KOPT-K1 (cell line): ENCODE measurements at regions not wholly inside any gene's neighbourhood (a gene's known extent, or its start where the extent isn't known, plus 50 kb on each side); places are given as distances from the start of the nearest gene placed in this dataset.

Experiments used
- H3K27ac ChIP-seq: fragments of 200-600 bp; sonication (generic); 2 replicates; pipeline ENCODE4 v1.5.1; 2016; ENCODE audit warnings: antibody characterized with exemption, mild to moderate bottlenecking, low read depth, low read length; ENCODE audit not compliant: poor library complexity, severe bottlenecking
- H3K36me3 ChIP-seq: fragments of 200-600 bp; sonication (generic); 2 replicates; pipeline ENCODE4 v1.5.1; 2017; ENCODE audit warnings: antibody characterized with exemption, mild to moderate bottlenecking, low read length, moderate library complexity; ENCODE audit not compliant: insufficient read depth
- H3K9me3 ChIP-seq: fragments of 200-600 bp; sonication (generic); 2 replicates; pipeline ENCODE4 v1.5.1; 2017; ENCODE audit warnings: antibody characterized with exemption, low read length, mild to moderate bottlenecking; ENCODE audit not compliant: insufficient read depth, poor library complexity, severe bottlenecking

DNA sequence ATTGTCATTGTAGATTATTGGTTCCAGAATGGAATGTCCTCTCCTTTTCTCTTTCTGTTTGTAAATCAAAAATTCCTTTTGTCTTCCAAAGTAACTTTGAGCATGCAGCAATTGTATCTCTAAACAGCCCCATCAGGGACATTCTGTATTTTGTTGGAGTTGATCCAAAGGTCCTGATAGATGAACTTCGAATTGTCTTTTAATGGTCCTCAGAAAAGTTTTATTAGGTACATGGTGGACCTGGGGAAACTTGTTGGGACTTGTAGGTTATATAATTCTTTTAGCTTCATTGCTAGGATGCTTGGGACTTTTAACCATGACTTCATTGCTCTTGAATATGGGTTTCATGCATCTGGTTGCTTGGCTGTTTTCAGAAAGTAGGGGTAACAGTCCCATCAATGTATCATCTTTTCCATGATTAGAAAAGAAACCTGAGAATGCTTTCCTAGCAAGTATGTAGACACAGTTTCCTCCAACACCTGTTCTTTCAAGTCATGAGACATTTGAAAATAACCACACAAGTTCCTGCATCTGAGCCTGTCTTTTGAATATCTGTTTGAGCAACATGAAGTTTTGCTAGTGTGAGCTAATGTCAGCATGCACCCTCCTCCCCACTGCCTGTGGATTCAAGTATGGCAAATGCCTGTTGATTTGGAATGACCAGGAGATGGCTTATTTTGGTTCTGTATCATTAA, 413.1 kb downstream of the KCNRG start:
- no peaks in the 10 kb centered on the region for H3K36me3 ChIP-seq
- H3K27ac ChIP-seq = peak overlapping the region; percentile 47

DNA sequence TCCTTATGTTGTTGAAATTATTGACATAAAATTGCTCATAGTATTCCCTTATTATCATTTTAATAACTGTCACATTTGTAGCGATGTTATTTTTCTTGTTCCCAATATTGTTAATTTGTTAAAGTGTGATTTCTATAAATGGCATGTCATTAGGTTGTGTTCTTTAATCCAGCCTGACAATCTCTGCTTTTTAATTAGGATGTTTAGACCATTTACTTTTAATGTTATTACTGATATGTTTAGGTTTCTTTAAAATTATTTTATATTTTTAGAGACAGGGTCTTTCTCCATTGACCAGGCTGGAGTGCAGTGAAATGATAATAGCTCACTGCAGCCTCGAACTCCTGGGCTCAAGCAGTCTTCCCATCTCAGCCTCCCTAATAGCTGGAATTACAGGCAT, 408.5 kb downstream of the DLEU7 start:
- Histone ChIP-seq H3K9me3 (peaks cover 7% of the 10 kb centered on the region), H3K27ac (no peak overlapping the region), H3K36me3 (no peaks in the 10 kb centered on the region)

More for the DNA sequence above, 413.1 kb downstream of the KCNRG start:
- peaks cover 4% of the 10 kb centered on the region for H3K9me3 ChIP-seq

DNA sequence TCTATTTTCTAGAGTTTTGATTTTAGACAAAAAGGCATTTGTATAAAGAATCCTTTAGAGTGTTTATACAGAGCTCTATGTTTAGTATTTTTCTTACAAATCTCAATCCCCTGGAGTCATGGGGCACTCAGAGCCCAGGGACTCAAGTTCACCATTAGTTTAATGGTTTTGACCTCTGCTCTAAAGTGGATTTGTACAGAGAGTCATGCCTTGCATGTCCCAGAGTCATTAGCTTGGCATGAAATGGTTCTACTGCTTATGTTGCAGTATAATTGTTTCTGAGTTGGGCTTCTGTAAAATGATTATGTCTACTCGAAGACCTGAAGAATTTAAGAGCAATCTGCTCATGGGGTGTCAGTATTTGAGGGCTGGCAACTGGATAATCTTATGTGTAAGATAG, 406.2 kb downstream of the DLEU7 start:
- H3K27ac ChIP-seq = no peak overlapping the region
- H3K36me3 ChIP-seq = no peaks in the 10 kb centered on the region
- H3K9me3 ChIP-seq = peaks cover 3% of the 10 kb centered on the region

- H3K36me3 ChIP-seq = no peaks in the 10 kb centered on the region
- peaks cover 3% of the 10 kb centered on the region for H3K9me3 ChIP-seq
- H3K27ac ChIP-seq = no peak overlapping the region
These were observed 405.1 kb downstream of the DLEU7 start for GRCh38 chr13:50438351-50438750.

DNA sequence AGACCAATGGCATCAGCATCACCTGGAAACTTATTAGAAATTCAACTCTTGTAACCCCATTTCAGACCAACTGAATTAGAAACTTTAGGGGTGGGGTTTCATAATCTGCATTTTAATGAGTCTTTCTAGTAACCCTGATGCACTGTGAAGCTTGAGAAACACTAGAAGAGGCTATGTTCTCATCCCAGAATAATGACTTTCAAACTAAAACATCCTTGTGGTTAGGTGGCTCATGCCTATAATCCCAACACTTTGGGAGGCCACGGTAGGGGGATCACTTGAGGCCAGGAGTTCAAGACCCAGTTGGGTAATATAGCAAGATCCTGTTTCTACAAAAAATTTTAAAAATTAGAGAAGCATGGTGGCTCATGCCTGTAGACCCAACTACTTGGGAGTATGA, 402.4 kb downstream of the DLEU7 start:
- Histone ChIP-seq H3K27ac (no peak overlapping the region), H3K36me3 (no peaks in the 10 kb centered on the region), H3K9me3 (no peaks in the 10 kb centered on the region)

GRCh38 chr13:50444726-50445125, 398.8 kb downstream of the DLEU7 start:
- no peaks in the 10 kb centered on the region for H3K36me3 ChIP-seq
- no peak overlapping the region for H3K27ac ChIP-seq
- peaks cover 7% of the 10 kb centered on the region for H3K9me3 ChIP-seq

GRCh38 chr13:50446611-50447010, 396.9 kb downstream of the DLEU7 start:
- H3K9me3 ChIP-seq = peaks cover 9% of the 10 kb centered on the region
- H3K36me3 ChIP-seq = no peaks in the 10 kb centered on the region

GRCh38 chr13:50448535-50448998, 394.9 kb downstream of the DLEU7 start:
- Histone ChIP-seq H3K9me3 (peaks cover 9% of the 10 kb centered on the region), H3K36me3 (no peaks in the 10 kb centered on the region), H3K27ac (no peak overlapping the region)

More at GRCh38 chr13:50446611-50447010, 396.9 kb downstream of the DLEU7 start:
- no peak overlapping the region for H3K27ac ChIP-seq

- H3K36me3 ChIP-seq = no peaks in the 10 kb centered on the region
- H3K9me3 ChIP-seq = peaks cover 9% of the 10 kb centered on the region
- no peak overlapping the region for H3K27ac ChIP-seq
These were observed 394.0 kb downstream of the DLEU7 start for GRCh38 chr13:50449465-50449864.

- Histone ChIP-seq H3K9me3 (peaks cover 9% of the 10 kb centered on the region), H3K27ac (no peak overlapping the region), H3K36me3 (no peaks in the 10 kb centered on the region)
These were observed 393.2 kb downstream of the DLEU7 start for GRCh38 chr13:50450279-50450678.

DNA sequence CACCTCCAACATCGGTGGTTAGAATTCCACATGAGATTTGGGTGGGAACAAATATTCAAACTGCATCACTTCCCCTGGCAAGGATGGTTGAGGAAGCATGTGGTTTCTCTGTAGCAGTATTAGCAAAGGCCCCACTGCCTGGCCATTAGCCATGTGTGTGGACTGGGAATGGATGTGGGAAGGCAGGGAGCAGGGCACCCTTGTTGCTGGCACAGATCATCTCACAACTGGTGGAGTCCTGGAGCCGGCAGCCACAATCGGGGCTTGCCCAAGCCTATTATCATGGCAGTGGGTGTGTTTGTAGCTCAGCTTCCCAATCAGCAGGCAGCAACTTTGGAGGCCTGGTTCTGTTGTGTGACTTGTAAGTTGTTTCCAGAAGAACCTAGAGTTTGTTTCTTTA, 391.9 kb downstream of the DLEU7 start:
- Histone ChIP-seq H3K9me3 (peaks cover 9% of the 10 kb centered on the region), H3K27ac (no peak overlapping the region)

GRCh38 chr13:50452028-50452427, 391.5 kb downstream of the DLEU7 start:
- Histone ChIP-seq H3K27ac (no peak overlapping the region), H3K36me3 (no peaks in the 10 kb centered on the region), H3K9me3 (peaks cover 9% of the 10 kb centered on the region)

More for the DNA sequence above, 391.9 kb downstream of the DLEU7 start:
- H3K36me3 ChIP-seq = no peaks in the 10 kb centered on the region

GRCh38 chr13:50452756-50453155, 390.7 kb downstream of the DLEU7 start:
- Histone ChIP-seq H3K9me3 (peaks cover 6% of the 10 kb centered on the region), H3K36me3 (no peaks in the 10 kb centered on the region), H3K27ac (no peak overlapping the region)

- Histone ChIP-seq H3K9me3 (peaks cover 6% of the 10 kb centered on the region), H3K27ac (no peak overlapping the region), H3K36me3 (no peaks in the 10 kb centered on the region)
These were observed 390.3 kb downstream of the DLEU7 start for GRCh38 chr13:50453188-50453587.

- H3K36me3 ChIP-seq = no peaks in the 10 kb centered on the region
- no peaks in the 10 kb centered on the region for H3K9me3 ChIP-seq
- no peak overlapping the region for H3K27ac ChIP-seq
These were observed 387.4 kb downstream of the DLEU7 start for GRCh38 chr13:50456111-50456510.
